PC-9 (cell line): ENCODE measurements at regions not wholly inside any gene's neighbourhood (a gene's known extent, or its start where the extent isn't known, plus 50 kb on each side); places are given as distances from the start of the nearest gene placed in this dataset.

Experiments used
- EZH2 ChIP-seq: fragments of 200-600 bp; sonication (generic); IDR thresholded peaks from 2 replicates; pipeline ENCODE4 v1.8.0; 2017; ENCODE audit warnings: antibody characterized with exemption, low read depth
- TF ChIP-seq, protein P1 (sequence below): fragments of 200-600 bp; sonication (generic); conservative IDR thresholded peaks from 2 replicates; pipeline ENCODE4 v1.6.1; 2017; ENCODE audit warnings: mixed run types, antibody characterized with exemption, mild to moderate bottlenecking, moderate library complexity

DNA sequence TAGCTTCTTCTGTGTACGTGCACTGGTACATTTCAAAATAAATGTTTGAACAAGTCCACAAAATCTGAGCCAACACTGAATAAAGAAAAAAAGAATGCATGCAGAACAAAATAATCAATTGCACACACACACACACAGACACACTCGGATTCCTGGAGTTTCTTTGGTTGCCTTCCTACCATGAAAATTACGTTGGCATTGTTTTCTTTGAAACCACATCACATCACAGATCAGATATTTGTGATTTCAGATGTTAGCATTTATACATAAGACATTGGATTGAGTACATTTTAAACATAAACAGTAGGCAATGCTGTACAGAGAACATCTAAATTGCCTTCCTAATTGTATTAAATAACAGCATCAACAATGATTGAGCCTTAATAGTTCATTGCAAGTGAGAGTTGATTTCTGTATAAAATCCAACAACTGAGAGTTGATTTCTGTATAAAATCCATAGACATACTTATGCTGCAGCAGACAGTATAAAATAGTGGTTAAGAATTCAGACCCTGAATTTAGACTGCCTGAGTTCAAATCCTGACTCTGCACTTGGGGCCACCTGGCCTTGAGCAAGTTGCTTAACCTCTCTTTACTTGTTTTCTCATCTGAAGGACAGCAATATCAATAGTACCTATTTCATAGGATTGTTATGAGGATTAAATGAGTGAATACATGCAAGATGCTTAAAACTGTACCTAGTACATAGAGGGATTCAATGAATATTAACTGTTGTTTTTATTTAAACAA is 101.7 kb upstream of the IFNE start:
- TF ChIP-seq, protein P1, sequence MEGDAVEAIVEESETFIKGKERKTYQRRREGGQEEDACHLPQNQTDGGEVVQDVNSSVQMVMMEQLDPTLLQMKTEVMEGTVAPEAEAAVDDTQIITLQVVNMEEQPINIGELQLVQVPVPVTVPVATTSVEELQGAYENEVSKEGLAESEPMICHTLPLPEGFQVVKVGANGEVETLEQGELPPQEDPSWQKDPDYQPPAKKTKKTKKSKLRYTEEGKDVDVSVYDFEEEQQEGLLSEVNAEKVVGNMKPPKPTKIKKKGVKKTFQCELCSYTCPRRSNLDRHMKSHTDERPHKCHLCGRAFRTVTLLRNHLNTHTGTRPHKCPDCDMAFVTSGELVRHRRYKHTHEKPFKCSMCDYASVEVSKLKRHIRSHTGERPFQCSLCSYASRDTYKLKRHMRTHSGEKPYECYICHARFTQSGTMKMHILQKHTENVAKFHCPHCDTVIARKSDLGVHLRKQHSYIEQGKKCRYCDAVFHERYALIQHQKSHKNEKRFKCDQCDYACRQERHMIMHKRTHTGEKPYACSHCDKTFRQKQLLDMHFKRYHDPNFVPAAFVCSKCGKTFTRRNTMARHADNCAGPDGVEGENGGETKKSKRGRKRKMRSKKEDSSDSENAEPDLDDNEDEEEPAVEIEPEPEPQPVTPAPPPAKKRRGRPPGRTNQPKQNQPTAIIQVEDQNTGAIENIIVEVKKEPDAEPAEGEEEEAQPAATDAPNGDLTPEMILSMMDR: no peak
- no peak for TF ChIP-seq EZH2
